KMS-11 (cell line): ENCODE measurements at regions not wholly inside any gene's neighbourhood (a gene's known extent, or its start where the extent isn't known, plus 50 kb on each side); places are given as distances from the start of the nearest gene placed in this dataset.

Source experiments
- H2AFZ ChIP-seq: fragments of 200-600 bp; sonication (generic); 2 replicates; pipeline ENCODE4 v1.6.1; 2016; ENCODE audit warnings: antibody characterized with exemption, mixed run types, low read depth
- H3K27ac ChIP-seq: fragments of 200-600 bp; sonication (generic); 2 replicates; pipeline ENCODE4 v1.6.1; 2016; ENCODE audit warnings: mild to moderate bottlenecking, mixed run types
- H3K27me3 ChIP-seq: fragments of 200-600 bp; sonication (generic); 2 replicates; pipeline ENCODE4 v1.6.1; 2017; ENCODE audit warnings: mild to moderate bottlenecking, low read depth, mixed run types, moderate library complexity; ENCODE audit not compliant: insufficient read depth
- H3K36me3 ChIP-seq: fragments of 200-600 bp; sonication (generic); 2 replicates; pipeline ENCODE4 v1.6.1; 2017; ENCODE audit warnings: mild to moderate bottlenecking, mixed run types; ENCODE audit not compliant: insufficient read depth
- H3K4me1 ChIP-seq: fragments of 200-600 bp; sonication (generic); 2 replicates; pipeline ENCODE4 v1.6.1; 2016; ENCODE audit warnings: mild to moderate bottlenecking, low read depth, mixed run types; ENCODE audit not compliant: poor library complexity, severe bottlenecking
- H3K4me2 ChIP-seq: fragments of 200-600 bp; sonication (generic); 2 replicates; pipeline ENCODE4 v1.7.0; 2016; ENCODE audit warnings: mild to moderate bottlenecking, mixed run types
- H3K4me3 ChIP-seq: fragments of 200-600 bp; sonication (generic); IDR thresholded peaks from 2 replicates; pipeline ENCODE4 v1.6.1; 2017; ENCODE audit warnings: low read depth, low read length, mixed read lengths; ENCODE audit not compliant: insufficient read depth
- H3K79me2 ChIP-seq: fragments of 200-600 bp; sonication (generic); 2 replicates; pipeline ENCODE4 v1.6.1; 2016; ENCODE audit warnings: low read depth, mixed run types; ENCODE audit not compliant: insufficient read depth
- H3K9ac ChIP-seq: fragments of 200-600 bp; sonication (generic); 2 replicates; pipeline ENCODE4 v1.6.1; 2016; ENCODE audit warnings: mild to moderate bottlenecking, mixed run types
- H4K20me1 ChIP-seq: fragments of 200-600 bp; sonication (generic); 2 replicates; pipeline ENCODE4 v1.6.1; 2016; ENCODE audit warnings: mild to moderate bottlenecking, mixed run types; ENCODE audit not compliant: insufficient read depth
- CTCF ChIP-seq: fragments of 200-600 bp; sonication (generic); conservative IDR thresholded peaks from 2 replicates; pipeline ENCODE4 v1.6.1; 2017; ENCODE audit warnings: low read depth, mild to moderate bottlenecking, antibody characterized with exemption, low read length, moderate library complexity, mixed read lengths

GRCh38 chr2:59774821-59775433 is 778.5 kb downstream of the BCL11A start:
- Histone ChIP-seq H3K4me3 (no peak overlapping the region), H4K20me1 (no peaks in the 10 kb centered on the region), H3K4me1 (no peaks in the 10 kb centered on the region), H3K4me2 (no peak overlapping the region), H3K27ac (no peak overlapping the region), H3K79me2 (no peaks in the 10 kb centered on the region), H2AFZ (no peak overlapping the region), H3K27me3 (no peaks in the 10 kb centered on the region), H3K36me3 (no peaks in the 10 kb centered on the region), H3K9ac (no peak overlapping the region)
- TF ChIP-seq CTCF = no peak

GRCh38 chr2:59770651-59771050 is 782.8 kb downstream of the BCL11A start:
- no peak overlapping the region for H2AFZ ChIP-seq
- no peak overlapping the region for H3K4me2 ChIP-seq
- no peaks in the 10 kb centered on the region for H3K36me3 ChIP-seq
- no peak overlapping the region for H3K27ac ChIP-seq
- TF ChIP-seq CTCF = no peak
- no peaks in the 10 kb centered on the region for H4K20me1 ChIP-seq
- H3K4me3 ChIP-seq = no peak overlapping the region
- no peaks in the 10 kb centered on the region for H3K27me3 ChIP-seq
- no peak overlapping the region for H3K9ac ChIP-seq
- no peaks in the 10 kb centered on the region for H3K79me2 ChIP-seq
- H3K4me1 ChIP-seq = no peaks in the 10 kb centered on the region

GRCh38 chr2:59761966-59762365 is 791.5 kb downstream of the BCL11A start:
- H3K79me2 ChIP-seq = no peaks in the 10 kb centered on the region
- no peaks in the 10 kb centered on the region for H4K20me1 ChIP-seq
- no peaks in the 10 kb centered on the region for H3K27me3 ChIP-seq
- H3K4me2 ChIP-seq = no peak overlapping the region
- no peaks in the 10 kb centered on the region for H3K36me3 ChIP-seq
- no peak overlapping the region for H2AFZ ChIP-seq
- no peaks in the 10 kb centered on the region for H3K4me1 ChIP-seq
- TF ChIP-seq CTCF = no peak
- no peak overlapping the region for H3K27ac ChIP-seq
- H3K4me3 ChIP-seq = no peak overlapping the region
- no peak overlapping the region for H3K9ac ChIP-seq

GRCh38 chr2:59756150-59756549 is 797.3 kb downstream of the BCL11A start:
- Histone ChIP-seq H4K20me1 (no peaks in the 10 kb centered on the region), H3K27me3 (no peaks in the 10 kb centered on the region), H3K79me2 (no peaks in the 10 kb centered on the region), H3K4me2 (no peak overlapping the region), H3K4me1 (no peaks in the 10 kb centered on the region), H3K4me3 (no peak overlapping the region), H2AFZ (no peak overlapping the region), H3K27ac (no peak overlapping the region), H3K9ac (no peak overlapping the region), H3K36me3 (no peaks in the 10 kb centered on the region)
- TF ChIP-seq CTCF = no peak
